SK-N-SH (cell line): ENCODE measurements at regions not wholly inside any gene's neighbourhood (a gene's known extent, or its start where the extent isn't known, plus 50 kb on each side); places are given as distances from the start of the nearest gene placed in this dataset.

Experiments used
- CTCF ChIA-PET: fragments of 300-600, 350-600 bp; formaldehyde crosslinking; extraction: SDS; loops from one replicate; lab custom pipeline; 2021; lab: Yijun Ruan, JAX
- POLR2A ChIA-PET: fragments of 350-600 bp; sonication (Branson Sonifier 250); formaldehyde crosslinking; extraction: SDS; loops from one replicate; lab custom pipeline; 2020; ENCODE audit warnings: antibody characterized with exemption, inconsistent platforms; lab: Yijun Ruan, JAX
- DNase-seq: peaks from one replicate; pipeline ENCODE4 v3.0.0; 2012
- H2AFZ ChIP-seq: fragments of 200-600 bp; sonication (generic); 2 replicates; pipeline ENCODE4 v1.8.1; 2016; ENCODE audit warnings: antibody characterized with exemption, mild to moderate bottlenecking, low read depth
- H3F3A ChIP-seq: fragments of 200-600 bp; sonication (generic); replicated peaks from 2 replicates; pipeline ENCODE3; 2016; ENCODE audit warnings: antibody characterized with exemption, mild to moderate bottlenecking; ENCODE audit not compliant: insufficient read depth
- H3K27ac ChIP-seq, 2 experiments: fragments of 200-500 bp in 1 of 2; fragments of 200-600 bp in 1 of 2; sonication (Bioruptor generic) in 1 of 2; sonication (generic), shearing (Covaris generic) in 1 of 2; 2 replicates each; pipeline versions ENCODE4 v1.5.1 to v1.6.1; 2014 to 2016; ENCODE audit warnings: low read depth in 2 of 2, inconsistent platforms in 1 of 2, low read length in 1 of 2, mild to moderate bottlenecking in 1 of 2, mixed read lengths in 1 of 2
- H3K27me3 ChIP-seq: fragments of 200-600 bp; sonication (generic), shearing (Covaris generic); 2 replicates; pipeline ENCODE4 v1.6.1; 2016; ENCODE audit warnings: mixed run types; ENCODE audit not compliant: insufficient read depth
- H3K36me3 ChIP-seq, 2 experiments: fragments of 200-500 bp in 1 of 2; fragments of 200-600 bp in 1 of 2; sonication (Bioruptor generic) in 1 of 2; sonication (generic) in 1 of 2; replicated peaks in 1 of 2; 2 replicates each; pipeline versions ENCODE3 to v1.5.1; 2014 to 2016; ENCODE audit warnings: low read length in 1 of 2, mild to moderate bottlenecking in 1 of 2; ENCODE audit not compliant: insufficient read depth in 2 of 2, control insufficient read depth in 1 of 2
- H3K4me1 ChIP-seq, 2 experiments: fragments of 200-500 bp in 1 of 2; fragments of 200-600 bp in 1 of 2; sonication (Bioruptor generic) in 1 of 2; sonication (generic), shearing (Covaris generic) in 1 of 2; 2 replicates each; pipeline versions ENCODE4 v1.5.1 to v1.6.1; 2014 to 2016; ENCODE audit warnings: low read depth in 1 of 2, low read length in 1 of 2, mixed run types in 1 of 2; ENCODE audit not compliant: insufficient read depth in 2 of 2, control insufficient read depth in 1 of 2
- H3K4me2 ChIP-seq: fragments of 200-600 bp; sonication (generic), shearing (Covaris generic); 2 replicates; pipeline ENCODE4 v1.6.1; 2017; ENCODE audit warnings: mixed run types
- H3K4me3 ChIP-seq, 2 experiments: fragments of 200-500 bp in 1 of 2; fragments of 200-600 bp in 1 of 2; sonication (Bioruptor generic) in 1 of 2; sonication (generic), shearing (Covaris generic) in 1 of 2; 2 replicates each; pipeline versions ENCODE4 v1.5.1 to v1.8.1; 2014 to 2016; ENCODE audit warnings: low read depth in 2 of 2, inconsistent platforms in 1 of 2, low read length in 1 of 2, mild to moderate bottlenecking in 1 of 2, mixed read lengths in 1 of 2, moderate library complexity in 1 of 2
- H3K79me2 ChIP-seq: fragments of 200-600 bp; sonication (generic); 2 replicates; pipeline ENCODE4 v1.8.1; 2017; ENCODE audit warnings: mild to moderate bottlenecking; ENCODE audit not compliant: insufficient read depth
- H3K9ac ChIP-seq: fragments of 200-600 bp; sonication (generic); 2 replicates; pipeline ENCODE4 v1.6.1; 2017; ENCODE audit warnings: mixed run types
- H3K9me2 ChIP-seq: fragments of 200-600 bp; sonication (generic); 2 replicates; pipeline ENCODE4 v1.6.1; 2017; ENCODE audit warnings: mixed run types
- H3K9me3 ChIP-seq: fragments of 200-600 bp; sonication (generic); 2 replicates; pipeline ENCODE4 v1.6.1; 2017; ENCODE audit warnings: mixed run types, mild to moderate bottlenecking, moderate library complexity
- H4K20me1 ChIP-seq: fragments of 200-600 bp; sonication (generic); 2 replicates; pipeline ENCODE4 v1.6.1; 2017; ENCODE audit warnings: mild to moderate bottlenecking, mixed run types; ENCODE audit not compliant: insufficient read depth
- CHD2 ChIP-seq: fragments of 150-350 bp; IDR thresholded peaks from 2 replicates; pipeline ENCODE4 v1.6.1; 2018; ENCODE audit warnings: low read length; ENCODE audit not compliant: partially characterized antibody
- CTCF ChIP-seq: fragments of 200-600 bp; sonication (generic); IDR thresholded peaks from 2 replicates; pipeline ENCODE4 v1.6.1; 2017; ENCODE audit warnings: antibody characterized with exemption, mild to moderate bottlenecking, moderate library complexity
- ELF1 ChIP-seq: IDR thresholded peaks from 2 replicates; pipeline ENCODE4 v1.4.0; 2012
- EP300 ChIP-seq, 2 experiments: IDR thresholded peaks; 2 replicates each; pipeline versions ENCODE4 v1.4.0 to v1.6.1; 2012; ENCODE audit warnings: borderline replicate concordance in 1 of 2, low read depth in 1 of 2, low read length in 1 of 2
- EZH2phosphoT487 ChIP-seq: fragments of 200-600 bp; sonication (generic); IDR thresholded peaks from 2 replicates; pipeline ENCODE4 v1.6.1; 2017; ENCODE audit warnings: low read depth, mixed run types, mild to moderate bottlenecking, antibody characterized with exemption, moderate library complexity, borderline replicate concordance
- FOXJ3 ChIP-seq: sonication (generic); formaldehyde crosslinking; IDR thresholded peaks from 2 replicates; pipeline ENCODE4 v1.5.1; 2020; ENCODE audit warnings: mild to moderate bottlenecking, missing genetic modification reagents
- GABPA ChIP-seq: IDR thresholded peaks from 2 replicates; pipeline ENCODE4 v1.4.0; 2012; ENCODE audit warnings: low read depth, mild to moderate bottlenecking
- IRF3 ChIP-seq: fragments of 150-350 bp; IDR thresholded peaks from 2 replicates; pipeline ENCODE4 v1.6.1; 2016; ENCODE audit warnings: mild to moderate bottlenecking, low read depth, low read length
- MAX ChIP-seq: IDR thresholded peaks from 2 replicates; pipeline ENCODE4 v1.4.0; 2012; ENCODE audit warnings: low read depth
- MXI1 ChIP-seq: IDR thresholded peaks from 2 replicates; pipeline ENCODE4 v1.6.1; 2012; ENCODE audit warnings: mild to moderate bottlenecking, low read depth, low read length, improper control_type of control experiment
- NFIC ChIP-seq: IDR thresholded peaks from 2 replicates; pipeline ENCODE4 v1.4.0; 2012; ENCODE audit warnings: borderline replicate concordance
- RAD21 ChIP-seq: IDR thresholded peaks from 2 replicates; pipeline ENCODE4 v1.6.1; 2012; ENCODE audit warnings: mild to moderate bottlenecking, low read length
- RCOR1 ChIP-seq: fragments of 150-350 bp; IDR thresholded peaks from 2 replicates; pipeline ENCODE4 v1.6.1; 2017; ENCODE audit warnings: antibody characterized with exemption, low read length
- REST ChIP-seq: IDR thresholded peaks from 2 replicates; pipeline ENCODE4 v1.6.1; 2012; ENCODE audit warnings: mild to moderate bottlenecking, low read depth, low read length, moderate library complexity
- RFX5 ChIP-seq: IDR thresholded peaks from 2 replicates; pipeline ENCODE4 v1.6.1; 2012; ENCODE audit warnings: mild to moderate bottlenecking, improper control_type of control experiment, low read length
- RXRA ChIP-seq: IDR thresholded peaks from 2 replicates; pipeline ENCODE4 v1.4.0; 2012; ENCODE audit warnings: low read depth, mild to moderate bottlenecking, borderline replicate concordance
- SIN3A ChIP-seq: IDR thresholded peaks from 2 replicates; pipeline ENCODE4 v1.6.1; 2012; ENCODE audit warnings: low read depth, mild to moderate bottlenecking, low read length, moderate library complexity, borderline replicate concordance
- SMC3 ChIP-seq: IDR thresholded peaks from 2 replicates; pipeline ENCODE4 v1.6.1; 2012; ENCODE audit warnings: low read depth, low read length, improper control_type of control experiment
- USF2 ChIP-seq: fragments of 150-350 bp; IDR thresholded peaks from 2 replicates; pipeline ENCODE4 v1.6.1; 2017; ENCODE audit warnings: antibody characterized with exemption, low read length, low read depth, borderline replicate concordance
- WGBS: methylation state at CpG from one replicate; pipeline ENCODE4 v1.1.6; 2017; ENCODE audit warnings: low lambda C conversion rate; 5-methylcytosine and 5-hydroxymethylcytosine counted together

GRCh38 chr1:194968916-194969315, 1639.3 kb downstream of the KCNT2 start:
- Histone ChIP-seq H2AFZ (no peak overlapping the region), H3K4me2 (no peak overlapping the region), H3K4me1 (no peaks in the 10 kb centered on the region; a peak in 1 of 4 replicates), H3K27ac (no peak overlapping the region), H3K9me3 (no peaks in the 10 kb centered on the region), H3K36me3 (no peaks in the 10 kb centered on the region), H3K27me3 (no peaks in the 10 kb centered on the region), H3K9me2 (no peaks in the 10 kb centered on the region), H3K9ac (no peak overlapping the region), H4K20me1 (no peaks in the 10 kb centered on the region), H3K79me2 (no peaks in the 10 kb centered on the region), H3K4me3 (no peak overlapping the region), H3F3A (no peaks in the 10 kb centered on the region)
- DNase-seq, result no peak
- CTCF ChIA-PET, result no interaction called here
- WGBS, result 23% methylated on average over 1 of the region's 1 CpG
- TF ChIP-seq FOXJ3 (CRISPR knock-in tag) (no peak), EZH2phosphoT487 (no peak), SIN3A (no peak), MAX (no peak), IRF3 (no peak), RCOR1 (no peak), CHD2 (no peak), EP300 (IDR thresholded peaks at IDR 0.05; ENCODE audit: borderline replicate concordance in 1 of 2, low read depth in 1 of 2, low read length in 1 of 2) (no peak), RFX5 (no peak), REST (no peak), SMC3 (no peak), GABPA (no peak), NFIC (no peak), USF2 (no peak), MXI1 (no peak), ELF1 (no peak), RAD21 (no peak), RXRA (no peak), CTCF (no peak)
- POLR2A ChIA-PET, result no interaction called here
